GM12872 (cell line): ENCODE measurements at regions not wholly inside any gene's neighbourhood (a gene's known extent, or its start where the extent isn't known, plus 50 kb on each side); places are given as distances from the start of the nearest gene placed in this dataset.

Experiments used
- CTCF ChIP-seq: IDR thresholded peaks from 3 replicates; pipeline ENCODE4 v1.5.1; 2011; ENCODE audit warnings: low read depth, mild to moderate bottlenecking, low read length, moderate library complexity; ENCODE audit not compliant: insufficient read depth

- no peak for TF ChIP-seq CTCF
Measured at GRCh38 chr5:82413302-82414040, 135.3 kb upstream of the RPS23 start.

- TF ChIP-seq CTCF = no peak
Measured at GRCh38 chr5:82408033-82408432, 129.9 kb upstream of the RPS23 start.

GRCh38 chr5:82406205-82406773 lies 128.1 kb upstream of the RPS23 start:
- TF ChIP-seq CTCF = no peak

- TF ChIP-seq CTCF = no peak
Measured at GRCh38 chr5:82405618-82406204, 127.6 kb upstream of the RPS23 start.

GRCh38 chr5:82405161-82405560 lies 127.0 kb upstream of the RPS23 start:
- no peak for TF ChIP-seq CTCF

GRCh38 chr5:82404382-82404945 lies 126.3 kb upstream of the RPS23 start:
- no peak for TF ChIP-seq CTCF

- TF ChIP-seq CTCF = no peak
Measured at GRCh38 chr5:82403724-82404123, 125.6 kb upstream of the RPS23 start.
